ENCODE measurements at regions not wholly inside any gene's neighbourhood (a gene's known extent, or its start where the extent isn't known, plus 50 kb on each side); places are given as distances from the start of the nearest gene placed in this dataset.

GRCh38 chr3:94482686-94483085, 419.8 kb downstream of the NSUN3 start:
- TF ChIP-seq CTCF (IDR thresholded peaks at IDR 0.05) = no peak
- TF ChIP-seq POLR2A (IDR thresholded peaks at IDR 0.05) = no peak
